Endothelial cell (in vitro differentiated cells): ENCODE measurements at regions not wholly inside any gene's neighbourhood (a gene's known extent, or its start where the extent isn't known, plus 50 kb on each side); places are given as distances from the start of the nearest gene placed in this dataset.

Experiments used
- DNase-seq: peaks from one replicate; pipeline ENCODE4 v3.0.0; 2021; ENCODE audit warnings: low spot score
- H3K27ac Mint-ChIP-seq: one replicate; pipeline ENCODE4 v1.8.0; 2021; ENCODE audit warnings: mixed read lengths, inconsistent platforms; ENCODE audit not compliant: unreplicated experiment
- H3K27me3 Mint-ChIP-seq: one replicate; pipeline ENCODE4 v1.8.0; 2021; ENCODE audit warnings: mild to moderate bottlenecking, moderate library complexity, mixed read lengths, inconsistent platforms; ENCODE audit not compliant: unreplicated experiment
- H3K36me3 Mint-ChIP-seq: one replicate; pipeline ENCODE4 v1.8.0; 2021; ENCODE audit warnings: mild to moderate bottlenecking, low read depth, mixed read lengths, inconsistent platforms; ENCODE audit not compliant: unreplicated experiment
- H3K4me1 Mint-ChIP-seq: one replicate; pipeline ENCODE4 v1.8.0; 2021; ENCODE audit warnings: mild to moderate bottlenecking, mixed read lengths, inconsistent platforms; ENCODE audit not compliant: unreplicated experiment
- H3K4me3 Mint-ChIP-seq: one replicate; pipeline ENCODE4 v1.8.0; 2021; ENCODE audit warnings: mild to moderate bottlenecking, mixed read lengths, inconsistent platforms; ENCODE audit not compliant: unreplicated experiment
- H3K9me3 Mint-ChIP-seq: one replicate; pipeline ENCODE4 v1.8.0; 2021; ENCODE audit warnings: mixed read lengths, inconsistent platforms; ENCODE audit not compliant: unreplicated experiment
- CTCF ChIP-seq: fragments of 200-600 bp; sonication (generic); IDR thresholded peaks from one replicate; pipeline ENCODE4 v1.5.0; 2021; ENCODE audit warnings: antibody characterized with exemption; ENCODE audit not compliant: unreplicated experiment

DNA sequence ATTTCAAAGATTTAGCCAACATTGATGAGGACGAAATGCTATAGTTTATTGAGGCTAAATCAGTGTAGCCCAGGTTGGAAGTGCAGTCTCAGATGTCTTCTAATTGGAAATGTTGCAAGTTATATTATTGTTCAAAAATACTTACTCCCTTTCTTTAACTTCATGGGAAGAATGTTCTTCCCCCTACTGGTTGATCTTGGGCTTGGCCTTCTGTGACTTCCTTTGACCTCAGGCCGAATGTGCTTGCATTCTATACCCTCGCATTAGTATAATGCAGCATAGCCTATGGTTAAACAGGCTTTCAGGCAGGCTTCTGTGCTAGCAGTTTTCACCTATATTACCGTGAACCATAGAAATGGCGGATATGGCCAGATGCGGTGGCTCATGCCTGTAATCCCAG is 77.3 kb downstream of the RPE65 start:
- H3K27ac Mint-ChIP-seq, result no peak overlapping the region
- H3K4me3 Mint-ChIP-seq, result no peak overlapping the region
- no peaks in the 10 kb centered on the region for H3K4me1 Mint-ChIP-seq
- no peaks in the 10 kb centered on the region for H3K9me3 Mint-ChIP-seq
- H3K36me3 Mint-ChIP-seq, result no peaks in the 10 kb centered on the region
- H3K27me3 Mint-ChIP-seq, result no peaks in the 10 kb centered on the region
- no peak for DNase-seq
- TF ChIP-seq CTCF, result peak; percentile 36

DNA sequence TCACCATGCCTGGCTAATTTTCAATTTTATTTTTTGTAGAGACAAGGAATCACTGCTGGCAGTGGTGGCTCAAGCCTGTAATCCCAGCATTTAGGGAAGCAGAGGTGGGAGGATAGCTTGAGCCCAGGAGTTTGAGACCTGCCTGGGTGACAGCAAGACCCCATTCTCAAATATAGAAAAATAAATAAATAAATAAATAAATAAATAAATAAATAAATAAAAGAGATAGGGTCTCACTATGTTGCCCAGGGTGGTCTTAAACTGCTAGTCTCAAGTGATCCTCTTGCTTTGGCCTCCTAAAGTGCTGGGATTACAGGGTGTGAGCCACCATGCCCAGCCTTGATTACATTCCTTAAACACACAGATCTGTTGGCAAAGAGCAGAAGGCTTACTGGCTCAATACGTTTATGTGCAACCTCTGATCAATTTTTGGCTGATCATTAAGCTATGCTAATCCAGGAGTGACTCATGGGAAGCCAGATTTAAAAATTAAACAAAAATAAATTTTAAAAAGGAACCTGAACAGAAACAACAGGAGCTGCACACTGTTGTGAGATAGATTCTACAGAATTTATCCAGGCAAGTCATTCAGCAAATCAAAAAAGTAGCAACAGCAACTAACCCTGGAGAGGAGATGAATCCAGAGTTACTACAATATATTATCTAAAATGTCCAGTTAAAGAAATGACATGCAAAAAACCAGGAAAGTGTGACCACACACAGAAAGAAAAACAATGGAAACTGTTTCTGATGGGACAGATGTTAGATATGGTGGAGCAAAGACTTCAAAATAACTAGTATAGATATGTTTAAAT is 79.4 kb downstream of the RPE65 start:
- Mint-ChIP-seq H3K4me1 (no peaks in the 10 kb centered on the region), H3K27me3 (no peaks in the 10 kb centered on the region), H3K27ac (no peak overlapping the region), H3K36me3 (no peaks in the 10 kb centered on the region), H3K4me3 (no peak overlapping the region), H3K9me3 (no peaks in the 10 kb centered on the region)
- TF ChIP-seq CTCF, result no peak
- DNase-seq, result no peak

GRCh38 chr1:68366572-68366971 is 83.2 kb downstream of the RPE65 start:
- no peak overlapping the region for H3K4me3 Mint-ChIP-seq
- no peak for DNase-seq

GRCh38 chr1:68365709-68366382 is 83.9 kb downstream of the RPE65 start:
- no peak overlapping the region for H3K4me3 Mint-ChIP-seq
- H3K27me3 Mint-ChIP-seq, result no peaks in the 10 kb centered on the region
- no peaks in the 10 kb centered on the region for H3K36me3 Mint-ChIP-seq
- H3K9me3 Mint-ChIP-seq, result no peaks in the 10 kb centered on the region
- TF ChIP-seq CTCF, result no peak
- H3K27ac Mint-ChIP-seq, result no peak overlapping the region
- DNase-seq, result no peak
- H3K4me1 Mint-ChIP-seq, result no peaks in the 10 kb centered on the region

More at GRCh38 chr1:68366572-68366971, 83.2 kb downstream of the RPE65 start:
- Mint-ChIP-seq H3K27ac (no peak overlapping the region), H3K27me3 (no peaks in the 10 kb centered on the region), H3K36me3 (no peaks in the 10 kb centered on the region), H3K9me3 (no peaks in the 10 kb centered on the region), H3K4me1 (no peaks in the 10 kb centered on the region)
- no peak for TF ChIP-seq CTCF

GRCh38 chr1:68363339-68363738 is 86.4 kb downstream of the RPE65 start:
- no peak for TF ChIP-seq CTCF
- Mint-ChIP-seq H3K4me3 (no peak overlapping the region), H3K27me3 (no peaks in the 10 kb centered on the region), H3K9me3 (no peaks in the 10 kb centered on the region), H3K36me3 (no peaks in the 10 kb centered on the region), H3K27ac (no peak overlapping the region), H3K4me1 (no peaks in the 10 kb centered on the region)
- DNase-seq, result no peak
